ENCODE measurements at regions not wholly inside any gene's neighbourhood (a gene's known extent, or its start where the extent isn't known, plus 50 kb on each side); places are given as distances from the start of the nearest gene placed in this dataset.

- no peaks in the 10 kb centered on the region for H3F3A ChIP-seq (ENCODE audit: insufficient read depth, low read length, poor library complexity, severe bottlenecking)
- H3K9me2 ChIP-seq (ENCODE audit: insufficient read depth, low read length), result no peaks in the 10 kb centered on the region
- H3K79me2 ChIP-seq (replicated peaks; ENCODE audit: insufficient read depth, low read length), result no peaks in the 10 kb centered on the region
- no peaks in the 10 kb centered on the region for H4K20me1 ChIP-seq (ENCODE audit: insufficient read depth)
- H3K36me3 ChIP-seq (ENCODE audit: insufficient read depth, low read length), result no peaks in the 10 kb centered on the region
- H3K27me3 ChIP-seq (ENCODE audit: insufficient read depth, low read depth, low read length), result no peaks in the 10 kb centered on the region
- TF ChIP-seq, protein P1, sequence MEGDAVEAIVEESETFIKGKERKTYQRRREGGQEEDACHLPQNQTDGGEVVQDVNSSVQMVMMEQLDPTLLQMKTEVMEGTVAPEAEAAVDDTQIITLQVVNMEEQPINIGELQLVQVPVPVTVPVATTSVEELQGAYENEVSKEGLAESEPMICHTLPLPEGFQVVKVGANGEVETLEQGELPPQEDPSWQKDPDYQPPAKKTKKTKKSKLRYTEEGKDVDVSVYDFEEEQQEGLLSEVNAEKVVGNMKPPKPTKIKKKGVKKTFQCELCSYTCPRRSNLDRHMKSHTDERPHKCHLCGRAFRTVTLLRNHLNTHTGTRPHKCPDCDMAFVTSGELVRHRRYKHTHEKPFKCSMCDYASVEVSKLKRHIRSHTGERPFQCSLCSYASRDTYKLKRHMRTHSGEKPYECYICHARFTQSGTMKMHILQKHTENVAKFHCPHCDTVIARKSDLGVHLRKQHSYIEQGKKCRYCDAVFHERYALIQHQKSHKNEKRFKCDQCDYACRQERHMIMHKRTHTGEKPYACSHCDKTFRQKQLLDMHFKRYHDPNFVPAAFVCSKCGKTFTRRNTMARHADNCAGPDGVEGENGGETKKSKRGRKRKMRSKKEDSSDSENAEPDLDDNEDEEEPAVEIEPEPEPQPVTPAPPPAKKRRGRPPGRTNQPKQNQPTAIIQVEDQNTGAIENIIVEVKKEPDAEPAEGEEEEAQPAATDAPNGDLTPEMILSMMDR (IDR thresholded peaks at IDR 0.05; ENCODE audit: poor library complexity, severe bottlenecking), result no peak
- TF ChIP-seq POLR2AphosphoS5 (IDR thresholded peaks at IDR 0.05) (no peak), EP300 (conservative IDR thresholded peaks at IDR 0.05; ENCODE audit: poor library complexity, severe bottlenecking) (no peak), SMC3 (conservative IDR thresholded peaks at IDR 0.05; ENCODE audit: poor library complexity) (no peak), MXI1 (conservative IDR thresholded peaks at IDR 0.05; ENCODE audit: poor library complexity, severe bottlenecking) (no peak), RAD21 (conservative IDR thresholded peaks at IDR 0.05) (no peak), EZH2 (IDR thresholded peaks at IDR 0.05; ENCODE audit: borderline replicate concordance, insufficient read depth, low read length, poor library complexity, severe bottlenecking) (no peak), TAF1 (IDR thresholded peaks at IDR 0.05; ENCODE audit: low read depth) (no peak)
- TF ChIP-seq, protein P2, sequence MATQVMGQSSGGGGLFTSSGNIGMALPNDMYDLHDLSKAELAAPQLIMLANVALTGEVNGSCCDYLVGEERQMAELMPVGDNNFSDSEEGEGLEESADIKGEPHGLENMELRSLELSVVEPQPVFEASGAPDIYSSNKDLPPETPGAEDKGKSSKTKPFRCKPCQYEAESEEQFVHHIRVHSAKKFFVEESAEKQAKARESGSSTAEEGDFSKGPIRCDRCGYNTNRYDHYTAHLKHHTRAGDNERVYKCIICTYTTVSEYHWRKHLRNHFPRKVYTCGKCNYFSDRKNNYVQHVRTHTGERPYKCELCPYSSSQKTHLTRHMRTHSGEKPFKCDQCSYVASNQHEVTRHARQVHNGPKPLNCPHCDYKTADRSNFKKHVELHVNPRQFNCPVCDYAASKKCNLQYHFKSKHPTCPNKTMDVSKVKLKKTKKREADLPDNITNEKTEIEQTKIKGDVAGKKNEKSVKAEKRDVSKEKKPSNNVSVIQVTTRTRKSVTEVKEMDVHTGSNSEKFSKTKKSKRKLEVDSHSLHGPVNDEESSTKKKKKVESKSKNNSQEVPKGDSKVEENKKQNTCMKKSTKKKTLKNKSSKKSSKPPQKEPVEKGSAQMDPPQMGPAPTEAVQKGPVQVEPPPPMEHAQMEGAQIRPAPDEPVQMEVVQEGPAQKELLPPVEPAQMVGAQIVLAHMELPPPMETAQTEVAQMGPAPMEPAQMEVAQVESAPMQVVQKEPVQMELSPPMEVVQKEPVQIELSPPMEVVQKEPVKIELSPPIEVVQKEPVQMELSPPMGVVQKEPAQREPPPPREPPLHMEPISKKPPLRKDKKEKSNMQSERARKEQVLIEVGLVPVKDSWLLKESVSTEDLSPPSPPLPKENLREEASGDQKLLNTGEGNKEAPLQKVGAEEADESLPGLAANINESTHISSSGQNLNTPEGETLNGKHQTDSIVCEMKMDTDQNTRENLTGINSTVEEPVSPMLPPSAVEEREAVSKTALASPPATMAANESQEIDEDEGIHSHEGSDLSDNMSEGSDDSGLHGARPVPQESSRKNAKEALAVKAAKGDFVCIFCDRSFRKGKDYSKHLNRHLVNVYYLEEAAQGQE (IDR thresholded peaks at IDR 0.05; ENCODE audit: borderline replicate concordance), result no peak
- H3K4me2 ChIP-seq (ENCODE audit: low read length), result no peak overlapping the region
- no peak overlapping the region for H3K27ac ChIP-seq (ENCODE audit: low read length)
- H3K4me3 ChIP-seq (ENCODE audit: low read length), result no peak overlapping the region
- H2AFZ ChIP-seq (ENCODE audit: low read depth, low read length), result no peak overlapping the region
- no peak overlapping the region for H3K9ac ChIP-seq (ENCODE audit: low read length)
- H3K9me3 ChIP-seq (ENCODE audit: low read length), result no peaks in the 10 kb centered on the region
These were observed 109.7 kb downstream of the ZNF664 start for GRCh38 chr12:124082687-124083086.

DNA sequence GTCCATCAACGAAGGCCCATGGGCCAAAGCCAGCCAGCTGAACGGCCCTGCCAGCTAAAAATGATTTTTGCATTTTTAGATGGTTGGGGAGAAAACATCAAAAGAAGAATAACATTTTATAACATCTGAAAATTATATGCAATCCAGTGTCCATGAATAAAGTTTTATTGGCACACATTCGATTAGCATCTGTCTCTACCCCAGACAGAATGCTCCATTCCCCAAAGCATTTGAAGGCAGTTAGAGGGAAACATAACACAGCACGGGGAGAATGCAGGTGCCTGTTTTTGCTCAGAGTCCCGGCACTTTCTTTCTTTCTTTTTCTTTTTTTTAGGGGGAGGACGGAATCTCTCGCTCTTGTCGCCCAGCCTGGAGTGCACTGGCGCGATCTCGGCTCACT, 110.7 kb downstream of the ZNF664 start:
- H3K9ac ChIP-seq (ENCODE audit: low read length), result no peak overlapping the region
- no peaks in the 10 kb centered on the region for H4K20me1 ChIP-seq (ENCODE audit: insufficient read depth)
- no peak overlapping the region for H3K27ac ChIP-seq (ENCODE audit: low read length)
- H3K4me2 ChIP-seq (ENCODE audit: low read length), result no peak overlapping the region
- no peaks in the 10 kb centered on the region for H3K9me2 ChIP-seq (ENCODE audit: insufficient read depth, low read length)
- H3K36me3 ChIP-seq (ENCODE audit: insufficient read depth, low read length), result no peaks in the 10 kb centered on the region
- H3K79me2 ChIP-seq (replicated peaks; ENCODE audit: insufficient read depth, low read length), result no peaks in the 10 kb centered on the region
- no peak overlapping the region for H2AFZ ChIP-seq (ENCODE audit: low read depth, low read length)
- no peaks in the 10 kb centered on the region for H3K9me3 ChIP-seq (ENCODE audit: low read length)
- no peaks in the 10 kb centered on the region for H3F3A ChIP-seq (ENCODE audit: insufficient read depth, low read length, poor library complexity, severe bottlenecking)
- H3K4me3 ChIP-seq (ENCODE audit: low read length), result no peak overlapping the region
- H3K27me3 ChIP-seq (ENCODE audit: insufficient read depth, low read depth, low read length), result no peaks in the 10 kb centered on the region
- no peak for TF ChIP-seq RAD21 (conservative IDR thresholded peaks at IDR 0.05)

Data from neural cell (in vitro differentiated cells).